8988T (cell line): ENCODE measurements at regions not wholly inside any gene's neighbourhood (a gene's known extent, or its start where the extent isn't known, plus 50 kb on each side); places are given as distances from the start of the nearest gene placed in this dataset.

Experiments used
- DNase-seq: peaks from one replicate; pipeline ENCODE4 v3.0.0; 2011

DNA sequence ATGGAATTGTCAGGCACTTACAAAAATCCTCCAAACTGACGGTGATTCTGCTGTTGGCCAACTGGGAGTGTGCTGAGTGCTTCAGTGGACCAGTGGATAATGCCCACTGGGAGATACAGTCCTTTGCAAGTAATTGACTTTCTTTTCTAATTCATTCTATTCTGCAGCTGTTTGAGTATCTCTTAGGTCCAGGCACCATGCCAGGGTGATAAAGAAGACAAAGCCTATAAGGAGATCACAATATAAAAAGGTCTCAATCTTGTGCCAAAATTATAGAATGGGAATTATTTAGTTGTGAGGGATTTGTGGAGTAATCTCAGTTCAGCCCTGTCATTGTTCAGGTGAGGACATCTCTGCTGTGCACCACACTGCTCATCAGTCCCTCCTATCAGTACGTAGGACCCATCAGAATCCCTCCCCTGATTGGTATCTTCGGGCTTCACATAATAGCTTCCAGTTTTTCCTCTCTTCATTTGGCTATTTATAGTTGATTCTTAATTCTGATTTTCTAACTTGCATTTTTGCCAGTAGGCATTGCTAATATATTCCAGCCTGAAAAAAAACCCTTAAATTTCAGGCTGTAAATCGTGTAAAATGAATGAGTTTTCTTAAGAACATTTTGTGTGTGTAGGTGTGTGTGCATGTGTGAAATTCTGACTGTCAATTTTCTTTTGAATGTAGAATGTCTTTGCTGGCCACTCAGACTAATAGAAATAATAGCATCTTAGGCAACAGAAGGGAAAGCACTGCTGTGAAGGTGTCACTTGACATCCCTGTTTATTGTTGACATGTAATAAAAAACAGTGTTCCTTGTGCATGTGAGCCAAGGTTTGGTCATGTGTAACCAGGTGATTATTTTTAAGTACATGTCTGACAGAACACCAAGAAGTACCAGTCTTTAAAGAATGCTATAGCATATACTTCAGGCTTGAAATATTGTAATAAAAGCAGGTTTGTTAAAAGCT, 457.6 kb upstream of the RGS6 start:
- no peak for DNase-seq

DNA sequence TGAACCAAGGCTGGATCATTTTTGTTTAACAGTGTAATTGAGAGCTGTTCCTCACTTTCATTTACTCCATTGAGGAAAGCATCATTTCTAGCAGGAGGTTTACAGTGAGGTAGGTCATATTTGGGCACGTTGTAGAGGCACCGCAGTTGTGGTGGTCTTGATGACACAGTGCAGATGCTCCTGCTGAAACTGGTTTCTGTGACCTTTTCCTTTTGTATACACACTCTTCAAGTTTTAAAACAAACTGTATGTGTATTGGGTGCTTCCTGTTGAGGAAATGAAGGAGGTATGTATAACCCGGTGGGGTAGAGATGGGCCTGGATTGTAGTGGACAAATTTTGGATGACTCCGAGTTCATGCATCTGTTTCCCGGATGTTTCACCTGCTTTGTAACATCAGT, 456.3 kb upstream of the RGS6 start:
- DNase-seq, result no peak

DNA sequence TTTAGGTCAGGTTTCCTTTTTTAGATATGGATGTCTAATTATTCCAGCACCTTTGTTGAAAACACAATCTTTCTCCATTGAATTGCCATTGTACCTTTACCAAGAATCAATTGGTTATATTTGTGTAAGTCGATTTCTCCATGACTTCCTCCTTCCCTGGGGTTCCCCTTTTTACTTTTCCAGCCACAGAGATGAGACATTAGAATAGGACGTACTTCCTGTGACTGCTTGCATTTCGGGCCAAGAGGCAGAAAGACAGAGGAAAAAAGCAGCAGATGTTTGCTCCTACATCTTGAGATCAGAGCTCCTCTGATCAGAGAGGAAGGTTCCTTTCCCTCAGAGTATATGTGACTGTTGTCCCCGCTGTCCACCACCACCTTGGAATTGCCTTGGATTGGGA, 453.7 kb upstream of the RGS6 start:
- DNase-seq, result no peak

DNA sequence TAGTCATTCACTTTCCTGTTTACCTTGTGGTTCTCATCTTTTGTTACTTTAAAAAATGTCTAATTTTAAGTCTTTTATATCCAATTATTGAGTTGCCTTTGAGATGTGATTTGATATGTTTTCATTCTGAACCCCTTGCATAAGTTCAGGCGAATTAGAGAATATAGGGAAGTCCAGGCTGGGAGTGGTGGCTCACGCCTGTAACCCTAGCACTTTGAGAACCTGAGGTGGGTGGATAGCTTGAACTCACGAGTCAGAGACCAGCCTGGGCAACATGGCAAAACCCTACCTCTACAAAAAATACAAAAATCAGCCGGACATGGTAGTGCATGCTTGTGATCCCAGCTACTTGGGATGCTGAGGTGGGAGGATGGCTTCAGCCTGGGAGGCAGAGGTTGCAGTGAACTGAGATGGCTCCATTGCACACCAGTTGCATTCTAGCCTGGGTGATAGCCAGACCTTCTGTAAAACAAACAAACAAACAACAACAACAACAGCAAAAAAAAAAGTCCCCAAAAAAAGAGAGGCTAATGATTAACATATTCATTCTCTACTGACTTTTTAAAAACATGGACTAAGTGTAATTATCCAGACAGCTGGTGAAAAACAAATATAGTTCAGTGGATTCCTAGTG, 451.1 kb upstream of the RGS6 start:
- DNase-seq, result no peak

DNA sequence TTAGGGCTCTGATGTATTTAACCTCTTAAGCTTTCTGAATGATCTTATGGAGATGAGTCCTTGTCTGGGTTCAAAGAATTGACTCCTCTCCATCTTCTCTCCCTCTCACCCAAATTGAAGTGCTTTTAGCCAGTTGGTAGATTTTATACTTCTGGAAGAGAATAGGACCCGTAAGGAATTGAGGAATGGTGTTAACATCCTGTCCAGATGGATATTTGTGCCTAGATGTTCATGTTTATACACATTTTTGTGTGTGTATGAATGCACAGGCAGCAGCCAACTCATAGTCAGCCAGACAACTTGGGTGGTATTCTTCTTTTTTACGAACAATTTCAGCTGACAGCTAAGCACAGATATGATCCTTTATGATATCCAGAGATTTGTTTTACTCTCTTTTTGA, 449.6 kb upstream of the RGS6 start:
- no peak for DNase-seq

- DNase-seq, result no peak
Measured at GRCh38 chr14:71483154-71483553, 449.1 kb upstream of the RGS6 start.

- DNase-seq, result no peak
Measured at GRCh38 chr14:71485833-71486232, 446.4 kb upstream of the RGS6 start.

GRCh38 chr14:71486279-71486678, 445.9 kb upstream of the RGS6 start:
- no peak for DNase-seq

DNA sequence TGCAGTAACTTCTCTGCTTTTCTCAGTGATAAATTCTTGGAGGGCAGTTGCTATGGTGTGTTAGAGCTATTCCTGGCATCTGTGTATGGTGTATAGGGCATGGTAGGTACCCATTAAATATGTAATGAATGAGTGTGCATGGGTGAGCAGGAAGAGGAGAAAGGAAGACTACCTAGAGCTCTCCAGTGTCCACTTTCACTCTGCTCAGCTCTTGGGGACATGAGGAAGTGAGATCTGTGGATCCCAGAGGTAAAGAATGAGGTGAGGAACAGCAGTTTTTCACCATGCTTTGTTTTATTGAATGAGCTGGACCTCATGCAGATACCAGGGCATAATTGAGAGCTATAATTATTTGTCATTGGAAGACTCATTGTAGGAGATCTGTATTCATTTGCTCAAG, 444.8 kb upstream of the RGS6 start:
- no peak for DNase-seq

DNA sequence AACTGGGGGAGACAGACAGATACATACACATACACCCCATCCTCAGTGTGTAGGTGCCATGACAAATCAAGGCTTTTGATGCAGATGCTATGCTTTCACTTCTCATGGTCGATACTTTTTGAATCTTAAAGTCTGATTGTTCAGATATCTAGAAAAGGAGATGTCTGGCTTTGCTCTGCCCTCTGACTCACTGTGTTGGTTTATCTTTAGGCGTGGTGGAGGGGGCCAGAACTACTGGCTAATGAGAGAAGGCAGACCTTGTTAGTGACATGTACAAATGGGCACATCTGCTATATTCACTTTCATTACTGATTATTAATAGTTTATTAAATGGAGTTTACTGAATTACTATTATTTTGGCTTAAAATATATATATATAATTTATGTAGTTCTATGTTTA, 444.3 kb upstream of the RGS6 start:
- DNase-seq, result no peak

DNA sequence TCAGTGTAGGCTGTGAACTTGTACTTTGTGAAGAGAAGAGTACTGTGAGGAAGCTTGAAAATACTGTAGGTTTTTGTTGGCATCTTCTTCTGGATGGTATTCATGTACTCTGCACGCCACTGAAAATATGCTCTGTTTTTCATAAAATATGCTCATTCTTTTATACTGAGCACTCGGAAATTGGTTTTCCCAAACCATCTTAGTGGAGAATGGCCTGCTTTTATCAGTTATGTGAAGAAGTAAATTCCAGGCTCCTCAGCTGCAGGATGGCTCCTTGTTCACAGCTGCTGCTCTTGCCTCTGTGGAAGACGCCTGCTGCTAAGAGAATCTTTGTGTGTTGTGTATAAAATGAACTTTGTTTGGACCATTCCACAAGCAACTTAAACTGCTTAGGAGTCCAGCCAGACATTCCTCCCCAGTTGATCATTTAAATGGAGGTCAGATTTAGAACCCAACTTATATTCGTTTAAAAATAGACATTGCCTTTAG, 443.5 kb upstream of the RGS6 start:
- DNase-seq, result no peak

DNA sequence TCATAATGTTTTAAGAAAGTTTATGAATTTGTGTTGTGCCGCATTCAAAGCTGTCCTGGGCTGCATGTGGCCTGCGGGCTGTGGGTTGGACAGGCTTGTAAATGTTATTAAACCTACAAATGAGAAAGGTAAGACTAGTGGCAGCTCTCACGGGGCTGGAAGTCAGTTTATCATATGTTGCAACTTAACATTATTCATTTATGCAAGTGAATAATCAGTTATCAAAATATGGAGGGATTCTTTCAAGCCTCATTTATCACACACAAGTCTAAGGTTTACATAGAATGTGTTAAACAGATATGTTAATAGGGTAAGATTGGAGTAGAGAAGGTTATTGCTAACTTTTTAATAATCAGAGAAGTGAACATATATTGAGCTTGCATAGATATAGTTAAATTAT, 442.5 kb upstream of the RGS6 start:
- no peak for DNase-seq

GRCh38 chr14:71491931-71492330, 440.3 kb upstream of the RGS6 start:
- no peak for DNase-seq

DNA sequence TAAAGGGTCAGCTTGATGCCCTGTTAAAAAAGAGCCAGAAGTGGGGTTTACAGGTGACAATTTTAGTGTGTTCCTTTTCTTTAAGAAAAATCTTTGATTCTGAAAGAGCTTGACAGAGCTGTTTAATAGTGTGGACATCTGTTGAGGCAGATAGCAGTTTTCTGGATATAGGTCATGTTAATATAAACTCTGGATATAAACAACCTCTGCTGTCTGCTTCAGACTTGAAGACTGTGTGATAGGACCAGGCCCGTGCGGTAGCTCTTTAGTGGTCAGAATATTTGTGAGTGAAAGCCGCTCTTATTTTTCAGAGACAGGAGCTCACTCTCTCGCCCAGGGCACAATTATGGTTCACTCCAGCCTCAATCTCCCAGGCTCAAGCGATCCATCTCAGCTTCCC, 439.9 kb upstream of the RGS6 start:
- DNase-seq, result no peak

- no peak for DNase-seq
Measured at GRCh38 chr14:71497645-71498086, 434.6 kb upstream of the RGS6 start.

GRCh38 chr14:71498212-71498611, 434.0 kb upstream of the RGS6 start:
- no peak for DNase-seq

GRCh38 chr14:71499018-71499417, 433.2 kb upstream of the RGS6 start:
- DNase-seq, result no peak

DNA sequence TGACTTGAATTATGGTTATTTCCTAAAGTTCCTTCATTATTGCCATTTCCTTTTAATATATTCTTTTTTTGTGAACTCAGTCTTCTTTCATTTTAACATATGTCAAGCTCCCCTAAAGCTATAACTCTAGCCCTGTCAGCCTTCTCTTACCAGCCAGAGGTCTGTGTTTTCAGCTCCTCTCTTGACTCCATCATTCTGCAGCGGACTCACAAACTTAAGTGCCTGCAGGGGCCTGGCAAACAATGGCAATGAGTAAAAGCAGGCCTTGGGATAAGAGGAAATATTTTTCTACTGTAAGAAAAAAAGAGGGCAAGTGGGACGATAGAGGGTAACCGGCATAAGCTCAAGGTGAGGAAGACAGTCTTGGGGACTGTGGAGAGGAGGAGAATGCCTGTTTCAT, 424.5 kb upstream of the RGS6 start:
- no peak for DNase-seq

DNA sequence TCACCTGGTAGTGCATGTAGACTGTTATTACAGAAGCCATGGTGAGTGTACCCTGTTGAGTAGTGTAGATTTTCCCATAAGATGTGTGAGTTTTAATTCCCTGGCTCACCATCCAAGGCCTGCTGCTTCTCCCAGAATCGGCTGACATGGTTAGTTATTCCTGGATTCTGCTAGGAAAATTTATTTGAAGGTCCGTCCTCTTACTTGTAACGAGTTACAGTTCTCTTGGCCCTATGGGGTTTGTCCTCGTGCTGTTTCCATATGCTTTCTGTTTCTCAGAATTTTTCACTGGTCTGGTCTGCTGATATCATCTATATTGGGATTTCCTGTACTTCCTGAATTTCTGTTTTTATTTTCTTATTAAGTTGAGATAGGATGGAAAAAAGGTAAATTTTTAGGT, 423.3 kb upstream of the RGS6 start:
- no peak for DNase-seq

- DNase-seq, result no peak
Measured at GRCh38 chr14:71511152-71511551, 421.1 kb upstream of the RGS6 start.

- no peak for DNase-seq
Measured at GRCh38 chr14:71514941-71515919, 417.0 kb upstream of the RGS6 start.

DNA sequence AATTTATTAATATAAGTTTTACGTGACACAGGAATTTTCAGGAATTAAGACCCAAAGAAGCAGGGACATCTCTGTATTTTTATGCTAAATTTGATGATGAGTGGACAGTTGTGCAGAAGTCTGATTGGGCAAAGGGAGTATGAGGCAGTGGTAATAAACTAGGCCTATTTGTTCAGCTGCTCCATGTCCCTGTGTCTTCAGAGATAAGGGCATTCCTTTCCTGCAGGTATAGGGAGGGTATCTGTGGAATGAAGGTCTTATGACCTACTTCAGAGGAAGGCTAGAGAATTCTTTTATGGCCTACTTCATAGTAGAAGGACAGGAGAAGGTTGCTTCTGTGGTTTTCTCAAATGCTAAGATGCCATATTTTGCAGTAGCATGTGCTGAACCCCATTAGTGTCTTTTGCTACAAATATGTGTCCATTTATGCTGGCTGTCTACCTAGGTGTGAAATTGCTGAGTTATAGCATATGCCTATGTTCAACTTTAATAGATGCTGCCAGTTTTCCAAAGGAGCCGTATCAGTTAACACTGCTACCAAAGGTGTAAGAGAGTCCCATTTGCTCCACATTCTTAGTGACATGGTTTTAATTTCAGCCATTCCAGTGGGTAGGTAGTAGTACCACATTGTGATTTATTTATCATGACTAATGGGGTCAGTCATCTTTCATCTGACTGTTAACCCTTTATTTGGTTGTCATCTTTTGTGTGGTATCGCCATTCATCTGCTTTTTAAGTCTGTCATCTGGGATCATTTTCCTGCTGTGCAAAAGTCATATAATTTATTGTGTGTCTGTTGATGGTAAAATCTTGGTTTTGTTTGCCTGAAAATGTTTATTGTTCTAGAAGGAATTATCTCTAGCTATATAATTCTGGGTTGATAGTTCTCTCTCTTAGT, 410.7 kb upstream of the RGS6 start:
- DNase-seq, result no peak
